ENCODE measurements at regions not wholly inside any gene's neighbourhood (a gene's known extent, or its start where the extent isn't known, plus 50 kb on each side); places are given as distances from the start of the nearest gene placed in this dataset.
"Not testable (repeated sequence)": the region's sequence is repeated elsewhere in the genome, so short reads cannot be mapped to it uniquely, and the experiment has no call there.

- no peak for DNase-seq (ENCODE audit: low read depth)
These were observed 537.7 kb upstream of the ID2 start for GRCh38 chr2:8144131-8144631.

- no peak for DNase-seq (ENCODE audit: low read depth)
These were observed 537.1 kb upstream of the ID2 start for GRCh38 chr2:8144785-8145184.

GRCh38 chr2:8145375-8145774 lies 536.5 kb upstream of the ID2 start:
- not testable (repeated sequence) for DNase-seq (ENCODE audit: low read depth)

DNA sequence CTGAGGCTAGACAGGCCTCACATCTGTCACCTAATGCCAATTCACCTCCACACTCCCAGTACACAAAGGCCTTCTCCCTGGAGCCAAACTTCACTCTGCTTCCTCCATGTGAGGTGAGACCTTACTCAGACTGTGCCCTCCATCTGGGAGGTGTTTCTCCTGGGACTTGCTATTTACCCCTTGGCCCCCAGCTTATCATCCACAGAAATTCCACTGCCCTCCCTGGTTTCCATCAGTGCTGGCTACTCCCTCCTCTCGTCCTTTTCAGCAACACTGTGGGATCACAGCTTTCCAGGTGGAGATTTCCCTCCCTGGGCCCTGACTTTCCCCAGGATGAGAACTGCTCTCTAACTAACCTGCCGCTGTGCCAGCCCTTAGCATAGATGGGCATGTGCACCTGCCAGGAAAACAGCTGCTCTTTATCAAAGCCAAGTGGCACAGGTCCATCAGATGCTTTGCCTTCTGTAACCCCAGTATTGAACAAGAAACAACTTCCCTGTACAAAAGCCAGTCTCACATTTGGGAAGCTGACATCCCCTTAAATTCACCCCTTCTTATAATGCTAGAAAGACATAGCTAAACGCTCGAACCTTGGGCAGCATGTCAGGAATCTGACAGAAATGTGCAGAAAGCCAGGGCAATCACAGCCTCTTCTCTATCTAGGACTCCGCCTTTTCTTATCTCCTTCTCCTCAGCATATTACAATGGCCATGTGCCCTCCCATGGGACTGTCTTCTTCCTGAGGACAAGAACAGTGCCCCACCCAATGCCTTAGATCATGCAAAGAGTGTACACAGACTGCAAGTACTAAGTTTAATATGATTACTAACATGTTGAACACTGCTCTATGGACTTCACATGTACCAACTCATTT lies 535.5 kb upstream of the ID2 start:
- DNase-seq (ENCODE audit: low read depth): no peak

DNA sequence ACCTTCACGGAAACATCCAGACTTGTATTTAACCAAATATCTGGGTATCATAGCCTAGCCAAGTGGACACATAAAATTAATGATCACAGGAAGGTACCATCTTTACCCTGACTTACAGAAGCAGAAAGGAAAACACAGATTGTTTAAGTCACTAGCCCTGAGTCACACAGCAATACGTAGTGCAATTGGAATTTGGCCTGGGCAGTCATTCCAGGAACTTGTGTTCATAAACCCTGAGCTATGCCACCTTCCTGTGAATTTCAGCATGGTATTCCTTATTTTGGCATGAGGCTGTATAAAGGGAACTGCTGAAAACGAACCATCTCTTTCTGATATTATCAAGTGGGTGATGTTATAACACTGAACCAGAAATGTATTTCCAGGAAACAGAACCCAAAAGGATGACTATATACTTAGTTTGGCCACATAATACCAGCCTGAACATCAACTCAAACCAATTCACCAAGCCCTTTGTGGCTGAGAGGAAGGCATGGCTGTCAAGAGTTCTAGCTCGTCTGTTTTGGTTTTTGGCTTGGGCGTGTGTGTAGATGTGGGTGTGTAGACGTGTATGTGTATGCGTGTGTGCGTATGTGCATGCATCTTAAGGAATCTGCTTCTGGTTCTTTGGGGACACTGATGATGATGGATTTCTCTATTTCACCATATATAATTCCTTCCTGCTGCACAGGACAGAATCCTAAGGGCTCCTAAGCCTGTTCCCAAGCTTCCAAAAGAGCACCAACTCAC lies 533.4 kb upstream of the ID2 start:
- no peak for DNase-seq (ENCODE audit: low read depth)

GRCh38 chr2:8149007-8149405 lies 532.9 kb upstream of the ID2 start:
- DNase-seq (ENCODE audit: low read depth): no peak

DNA sequence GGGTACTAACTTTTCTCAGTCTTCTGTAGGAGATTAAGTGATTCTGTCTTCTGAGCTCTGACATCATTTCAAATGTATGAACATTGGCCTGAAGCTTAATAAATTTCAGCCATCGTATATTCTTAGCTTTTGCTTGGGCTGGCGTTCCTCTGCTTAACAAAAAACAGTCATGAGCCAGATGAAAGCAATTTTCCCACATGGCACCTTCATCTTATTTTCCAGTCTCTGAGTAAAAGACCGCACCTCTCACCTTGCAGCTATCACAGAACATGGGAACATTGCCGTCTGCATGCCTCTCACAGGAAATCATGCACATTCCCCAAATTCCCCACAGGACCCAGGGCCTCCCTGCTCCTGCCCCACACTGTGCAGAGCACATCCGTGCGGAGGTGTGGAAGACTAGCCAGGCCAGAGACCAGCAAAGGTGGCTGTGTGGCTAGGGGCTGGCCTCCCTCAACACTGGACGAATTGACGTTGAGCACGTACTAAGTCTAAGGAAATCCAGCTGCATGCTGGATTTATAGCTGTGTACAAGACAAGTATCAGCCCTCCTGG lies 531.8 kb upstream of the ID2 start:
- DNase-seq (ENCODE audit: low read depth): no peak

GRCh38 chr2:8151888-8152287 lies 530.0 kb upstream of the ID2 start:
- no peak for DNase-seq (ENCODE audit: low read depth)

DNA sequence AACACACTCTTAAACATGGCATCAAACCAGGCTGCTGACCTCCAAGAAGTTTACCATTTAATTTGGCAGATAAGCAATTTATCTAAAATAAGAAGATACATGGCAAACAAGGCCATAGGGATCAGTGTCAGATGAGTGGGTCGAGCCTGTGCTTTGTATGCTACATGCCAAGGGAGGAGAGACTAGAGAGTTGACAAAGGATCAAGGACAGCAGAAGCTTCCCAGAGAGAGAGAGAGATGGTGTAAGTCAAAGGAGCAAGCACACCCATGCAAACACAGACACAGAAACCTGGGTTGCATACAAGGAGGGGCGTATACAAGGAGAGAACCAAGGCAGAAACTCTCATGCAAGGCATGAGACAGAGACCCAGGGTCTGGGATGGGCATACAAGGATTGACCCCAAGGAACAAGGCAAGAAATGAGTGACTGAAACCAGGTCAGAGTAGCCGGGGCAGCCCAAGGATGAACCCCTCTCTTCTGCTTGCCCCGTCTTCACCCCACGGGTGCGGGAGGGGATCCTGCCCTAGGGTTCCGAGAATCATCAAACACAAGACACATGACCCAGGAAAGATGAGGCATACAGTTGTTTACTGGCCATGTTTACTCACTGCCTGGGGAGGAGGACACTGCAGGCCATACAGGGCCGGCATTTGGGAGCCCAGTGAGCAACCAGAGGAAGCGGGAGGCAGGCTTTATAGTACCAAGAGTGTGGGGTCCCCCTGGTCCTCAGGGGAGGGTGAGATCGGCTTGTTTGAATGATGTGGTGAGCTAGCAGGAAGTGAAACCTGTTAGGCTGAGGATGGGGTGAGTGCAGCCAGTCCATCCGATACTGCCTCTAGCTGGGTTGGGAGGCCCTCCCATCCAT lies 529.2 kb upstream of the ID2 start:
- no peak for DNase-seq (ENCODE audit: low read depth)

DNA sequence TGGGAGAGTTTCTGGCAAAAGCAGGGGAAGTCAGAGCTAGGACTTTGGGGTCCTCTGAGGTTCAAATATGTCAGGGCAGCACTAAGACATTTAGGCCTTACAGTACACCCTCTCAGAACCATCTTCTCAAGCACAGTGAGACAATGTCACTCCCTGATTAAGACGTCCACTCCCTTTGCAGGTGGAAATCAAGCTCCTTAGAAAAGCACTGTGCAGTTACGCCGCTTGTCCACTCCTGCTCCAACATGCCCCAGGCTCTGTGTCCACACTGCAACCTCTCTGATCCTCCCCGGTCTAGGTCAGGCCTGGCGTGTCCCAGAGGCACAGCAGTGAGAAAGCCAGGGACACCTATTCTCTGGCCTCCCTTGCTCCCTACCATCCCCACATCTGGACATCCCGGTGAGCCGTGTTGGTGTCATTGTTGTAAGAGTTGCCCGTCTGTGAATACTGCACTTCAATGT lies 528.6 kb upstream of the ID2 start:
- DNase-seq (ENCODE audit: low read depth): no peak

- no peak for DNase-seq (ENCODE audit: low read depth)
These were observed 527.6 kb upstream of the ID2 start for GRCh38 chr2:8154270-8154669.

GRCh38 chr2:8154936-8155335 lies 526.9 kb upstream of the ID2 start:
- DNase-seq (ENCODE audit: low read depth): no peak

DNA sequence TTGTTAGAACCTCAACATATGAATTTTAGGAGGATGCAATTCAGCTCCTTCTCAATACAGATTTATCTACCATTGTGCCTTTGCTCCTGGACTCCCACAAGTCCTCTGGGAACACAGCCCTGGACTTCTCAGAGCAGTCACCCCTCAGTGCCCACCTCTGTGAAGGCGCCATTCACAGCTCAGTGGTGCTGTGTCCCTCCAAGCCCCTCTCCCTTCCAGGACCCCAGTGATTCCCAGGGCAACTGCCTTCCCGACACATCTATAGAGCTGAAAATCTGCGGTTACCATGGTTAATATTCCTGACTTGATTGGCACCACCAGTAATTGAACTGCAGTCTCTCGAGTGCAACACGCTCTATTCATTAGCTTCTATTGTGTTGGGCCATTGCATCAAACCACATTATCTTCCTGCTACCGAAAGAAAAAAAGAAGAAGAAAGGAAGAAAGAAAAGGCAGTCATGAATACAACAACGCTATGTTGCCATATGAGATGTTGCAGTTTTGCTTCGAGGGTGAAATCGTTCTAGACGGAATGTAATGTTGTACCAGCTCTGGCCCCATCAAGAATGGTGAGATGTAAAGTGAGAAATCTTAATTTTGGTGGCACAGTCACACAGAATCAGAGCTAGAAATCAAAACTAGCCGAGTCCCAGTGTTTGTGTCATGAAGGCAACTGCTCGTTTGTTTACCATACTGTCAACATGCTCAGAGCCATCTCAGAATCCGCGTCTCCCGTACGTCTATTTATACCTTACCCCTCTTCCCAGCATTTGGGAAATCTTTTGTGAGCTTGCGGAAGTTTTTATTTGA lies 524.0 kb upstream of the ID2 start:
- no peak for DNase-seq (ENCODE audit: low read depth)

DNA sequence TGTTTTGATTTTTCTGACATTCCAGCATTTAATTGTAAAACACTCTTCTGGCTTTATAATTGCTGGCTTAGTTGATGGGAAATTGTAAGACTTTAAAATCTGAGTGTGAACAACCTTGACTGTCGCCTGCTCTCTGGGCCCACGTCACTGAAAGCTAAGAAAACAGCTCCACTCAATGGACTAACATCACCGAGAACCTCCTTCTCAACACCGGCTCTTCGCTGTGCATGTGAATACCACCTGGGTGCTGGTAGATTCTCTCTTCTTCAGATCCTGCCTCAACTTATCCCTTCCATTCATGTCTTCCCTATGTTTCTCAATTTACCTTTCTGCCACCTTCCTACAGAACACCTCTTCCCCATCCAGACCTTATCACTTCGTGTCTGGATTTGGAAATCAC lies 523.1 kb upstream of the ID2 start:
- DNase-seq (ENCODE audit: low read depth): no peak

GRCh38 chr2:8159211-8159965 lies 522.5 kb upstream of the ID2 start:
- DNase-seq (ENCODE audit: low read depth): no peak

DNA sequence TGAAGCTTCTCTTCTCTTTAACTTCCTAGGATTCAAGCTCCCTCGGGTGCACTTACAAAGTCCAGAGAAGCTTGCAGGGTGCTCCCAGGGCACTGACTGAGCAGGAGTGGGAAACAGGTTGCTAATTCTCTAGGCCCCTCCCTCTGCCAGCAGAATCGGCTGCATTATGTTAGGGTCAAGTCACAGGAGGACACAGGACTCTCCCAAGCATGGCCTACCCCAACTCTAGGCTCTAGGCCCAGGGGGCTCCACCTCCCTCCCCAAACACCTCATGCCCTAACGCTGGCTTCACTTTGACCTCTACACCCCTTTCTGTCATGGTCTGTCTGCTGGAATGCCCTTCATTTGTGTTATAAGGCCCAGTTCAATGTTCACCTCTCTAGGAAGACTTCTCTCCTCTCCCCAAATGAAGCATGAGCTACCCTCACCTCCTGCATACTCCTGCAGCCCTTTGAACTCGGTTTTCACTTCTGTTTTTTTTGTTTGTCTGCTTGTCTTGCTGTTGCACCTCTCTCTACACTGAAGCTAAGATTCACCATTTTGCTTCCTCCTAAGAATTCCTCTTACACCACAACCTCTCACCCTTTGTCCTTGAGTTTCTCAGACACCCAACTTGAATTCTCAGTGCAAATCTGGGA lies 521.8 kb upstream of the ID2 start:
- DNase-seq (ENCODE audit: low read depth): no peak

GRCh38 chr2:8160959-8161358 lies 520.9 kb upstream of the ID2 start:
- DNase-seq (ENCODE audit: low read depth): no peak

DNA sequence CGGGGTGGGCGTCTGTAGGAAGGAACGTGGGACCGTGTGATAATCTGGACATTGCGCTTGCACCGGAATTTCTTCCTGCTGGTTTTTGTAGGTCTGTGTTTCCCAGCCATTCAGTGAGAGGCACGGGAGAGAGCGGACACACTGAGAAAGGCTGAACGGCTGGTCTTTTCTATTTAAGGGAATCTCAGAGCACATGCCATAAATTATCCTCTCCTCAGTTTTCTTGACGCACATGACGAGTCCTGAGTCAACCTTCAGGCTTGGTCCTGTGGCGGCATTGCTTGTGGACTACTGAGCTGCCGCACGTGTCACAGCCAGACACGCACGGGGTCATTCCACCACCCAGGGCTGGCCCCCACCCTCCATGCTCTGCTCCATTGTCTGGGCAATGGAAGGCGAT lies 519.3 kb upstream of the ID2 start:
- no peak for DNase-seq (ENCODE audit: low read depth)

GRCh38 chr2:8165550-8165949 lies 516.3 kb upstream of the ID2 start:
- no peak for DNase-seq (ENCODE audit: low read depth)

All from CMK (cell line).